ENCODE measurements at regions not wholly inside any gene's neighbourhood (a gene's known extent, or its start where the extent isn't known, plus 50 kb on each side); places are given as distances from the start of the nearest gene placed in this dataset.

DNA sequence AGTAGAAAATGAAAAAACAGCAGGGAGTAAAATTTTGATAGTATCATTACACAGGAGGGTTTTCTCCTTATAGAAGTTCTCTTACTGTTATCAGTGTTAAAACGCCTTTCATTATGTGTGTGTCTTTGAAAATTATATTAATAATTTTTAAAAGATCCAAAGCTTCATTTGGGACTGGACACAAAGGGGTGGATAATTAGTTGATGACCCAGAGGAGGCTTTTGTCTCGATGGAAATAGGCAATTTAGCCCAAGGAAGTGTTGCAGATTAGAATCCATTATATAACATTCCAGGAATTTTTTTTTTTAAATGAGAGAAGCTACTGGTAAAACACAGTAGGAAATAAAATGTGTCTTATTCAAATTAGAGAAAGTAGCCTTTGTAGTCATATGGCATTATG lies 1339.3 kb downstream of the FSTL5 start:
- Histone ChIP-seq H3K36me3 (ENCODE audit: control insufficient read depth in 1 of 2, insufficient read depth in 2 of 2, low read length in 2 of 2) (no peaks in the 10 kb centered on the region), H3K9me3 (ENCODE audit: control insufficient read depth in 1 of 2, insufficient read depth in 1 of 2, low read depth in 1 of 2, low read length in 2 of 2) (no peaks in the 10 kb centered on the region), H3K4me1 (ENCODE audit: control insufficient read depth in 1 of 2, insufficient read depth in 2 of 2, low read length in 2 of 2) (no peaks in the 10 kb centered on the region), H3K79me2 (ENCODE audit: insufficient read depth, low read length) (no peaks in the 10 kb centered on the region), H3K27me3 (ENCODE audit: insufficient read depth, low read length) (no peaks in the 10 kb centered on the region), H3K4me2 (ENCODE audit: low read length) (no peak overlapping the region), H4K20me1 (ENCODE audit: insufficient read depth) (no peaks in the 10 kb centered on the region), H3K27ac (ENCODE audit: low read depth, low read length) (no peak overlapping the region), H3K9ac (ENCODE audit: low read length) (no peak overlapping the region), H3K4me3 (replicated peaks in 1 of 2; ENCODE audit: low read depth in 1 of 2, low read length in 2 of 2) (no peak overlapping the region), H3K9me2 (ENCODE audit: insufficient read depth) (no peaks in the 10 kb centered on the region), H2AFZ (ENCODE audit: low read depth, low read length, poor library complexity, severe bottlenecking) (no peak overlapping the region)
- intact Hi-C loops (cut with micrococcal nuclease) = no loop called here
- BruUV-seq (replicated peaks) = no TSS peak
- DNase-seq (ENCODE audit: low read depth, low spot score) = no peak
- TF ChIP-seq EZH2phosphoT487 (IDR thresholded peaks at IDR 0.05; ENCODE audit: borderline replicate concordance) (no peak), SP1 (IDR thresholded peaks at IDR 0.05; ENCODE audit: low read depth) (no peak), POLR2A (IDR thresholded peaks at IDR 0.05; ENCODE audit: borderline replicate concordance, extremely low read depth, insufficient read depth, insufficient read length) (no peak), TCF7L2 (IDR thresholded peaks at IDR 0.05; ENCODE audit: borderline replicate concordance, extremely low read depth, insufficient read depth, insufficient read length) (no peak), EGR1 (IDR thresholded peaks at IDR 0.05; ENCODE audit: low read depth) (no peak), ZNF274 (IDR thresholded peaks at IDR 0.05; ENCODE audit: low read depth, low read length) (no peak), YY1 (IDR thresholded peaks at IDR 0.05; ENCODE audit: extremely low read depth, insufficient replicate concordance, low read depth, low read length) (no peak), FOSL1 (IDR thresholded peaks at IDR 0.05; ENCODE audit: low read depth) (no peak), RAD21 (IDR thresholded peaks at IDR 0.05; ENCODE audit: low read depth) (no peak), CBX3 (IDR thresholded peaks at IDR 0.05; ENCODE audit: low read depth) (no peak), ZFX (IDR thresholded peaks at IDR 0.05) (no peak), SIN3A (IDR thresholded peaks at IDR 0.05; ENCODE audit: low read depth) (no peak), POLR2AphosphoS5 (IDR thresholded peaks at IDR 0.05; ENCODE audit: low read depth, low read length) (no peak), SRF (IDR thresholded peaks at IDR 0.05; ENCODE audit: low read depth) (no peak), EZH2 (IDR thresholded peaks at IDR 0.05) (no peak)
- TF ChIP-seq, protein P1, sequence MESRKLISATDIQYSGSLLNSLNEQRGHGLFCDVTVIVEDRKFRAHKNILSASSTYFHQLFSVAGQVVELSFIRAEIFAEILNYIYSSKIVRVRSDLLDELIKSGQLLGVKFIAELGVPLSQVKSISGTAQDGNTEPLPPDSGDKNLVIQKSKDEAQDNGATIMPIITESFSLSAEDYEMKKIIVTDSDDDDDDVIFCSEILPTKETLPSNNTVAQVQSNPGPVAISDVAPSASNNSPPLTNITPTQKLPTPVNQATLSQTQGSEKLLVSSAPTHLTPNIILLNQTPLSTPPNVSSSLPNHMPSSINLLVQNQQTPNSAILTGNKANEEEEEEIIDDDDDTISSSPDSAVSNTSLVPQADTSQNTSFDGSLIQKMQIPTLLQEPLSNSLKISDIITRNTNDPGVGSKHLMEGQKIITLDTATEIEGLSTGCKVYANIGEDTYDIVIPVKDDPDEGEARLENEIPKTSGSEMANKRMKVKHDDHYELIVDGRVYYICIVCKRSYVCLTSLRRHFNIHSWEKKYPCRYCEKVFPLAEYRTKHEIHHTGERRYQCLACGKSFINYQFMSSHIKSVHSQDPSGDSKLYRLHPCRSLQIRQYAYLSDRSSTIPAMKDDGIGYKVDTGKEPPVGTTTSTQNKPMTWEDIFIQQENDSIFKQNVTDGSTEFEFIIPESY (IDR thresholded peaks at IDR 0.05; ENCODE audit: extremely low read depth, insufficient replicate concordance, low read length) = no peak
- TF ChIP-seq, protein P2, sequence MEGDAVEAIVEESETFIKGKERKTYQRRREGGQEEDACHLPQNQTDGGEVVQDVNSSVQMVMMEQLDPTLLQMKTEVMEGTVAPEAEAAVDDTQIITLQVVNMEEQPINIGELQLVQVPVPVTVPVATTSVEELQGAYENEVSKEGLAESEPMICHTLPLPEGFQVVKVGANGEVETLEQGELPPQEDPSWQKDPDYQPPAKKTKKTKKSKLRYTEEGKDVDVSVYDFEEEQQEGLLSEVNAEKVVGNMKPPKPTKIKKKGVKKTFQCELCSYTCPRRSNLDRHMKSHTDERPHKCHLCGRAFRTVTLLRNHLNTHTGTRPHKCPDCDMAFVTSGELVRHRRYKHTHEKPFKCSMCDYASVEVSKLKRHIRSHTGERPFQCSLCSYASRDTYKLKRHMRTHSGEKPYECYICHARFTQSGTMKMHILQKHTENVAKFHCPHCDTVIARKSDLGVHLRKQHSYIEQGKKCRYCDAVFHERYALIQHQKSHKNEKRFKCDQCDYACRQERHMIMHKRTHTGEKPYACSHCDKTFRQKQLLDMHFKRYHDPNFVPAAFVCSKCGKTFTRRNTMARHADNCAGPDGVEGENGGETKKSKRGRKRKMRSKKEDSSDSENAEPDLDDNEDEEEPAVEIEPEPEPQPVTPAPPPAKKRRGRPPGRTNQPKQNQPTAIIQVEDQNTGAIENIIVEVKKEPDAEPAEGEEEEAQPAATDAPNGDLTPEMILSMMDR (IDR thresholded peaks at IDR 0.05 in 2 of 3, conservative IDR thresholded peaks at IDR 0.05 in 1 of 3; ENCODE audit: borderline replicate concordance in 1 of 3, insufficient read depth in 1 of 3, low read depth in 2 of 3, low read length in 2 of 3) = no peak
- TF ChIP-seq, protein P3, sequence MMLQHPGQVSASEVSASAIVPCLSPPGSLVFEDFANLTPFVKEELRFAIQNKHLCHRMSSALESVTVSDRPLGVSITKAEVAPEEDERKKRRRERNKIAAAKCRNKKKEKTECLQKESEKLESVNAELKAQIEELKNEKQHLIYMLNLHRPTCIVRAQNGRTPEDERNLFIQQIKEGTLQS (IDR thresholded peaks at IDR 0.05) = no peak
- TF ChIP-seq, protein P4, sequence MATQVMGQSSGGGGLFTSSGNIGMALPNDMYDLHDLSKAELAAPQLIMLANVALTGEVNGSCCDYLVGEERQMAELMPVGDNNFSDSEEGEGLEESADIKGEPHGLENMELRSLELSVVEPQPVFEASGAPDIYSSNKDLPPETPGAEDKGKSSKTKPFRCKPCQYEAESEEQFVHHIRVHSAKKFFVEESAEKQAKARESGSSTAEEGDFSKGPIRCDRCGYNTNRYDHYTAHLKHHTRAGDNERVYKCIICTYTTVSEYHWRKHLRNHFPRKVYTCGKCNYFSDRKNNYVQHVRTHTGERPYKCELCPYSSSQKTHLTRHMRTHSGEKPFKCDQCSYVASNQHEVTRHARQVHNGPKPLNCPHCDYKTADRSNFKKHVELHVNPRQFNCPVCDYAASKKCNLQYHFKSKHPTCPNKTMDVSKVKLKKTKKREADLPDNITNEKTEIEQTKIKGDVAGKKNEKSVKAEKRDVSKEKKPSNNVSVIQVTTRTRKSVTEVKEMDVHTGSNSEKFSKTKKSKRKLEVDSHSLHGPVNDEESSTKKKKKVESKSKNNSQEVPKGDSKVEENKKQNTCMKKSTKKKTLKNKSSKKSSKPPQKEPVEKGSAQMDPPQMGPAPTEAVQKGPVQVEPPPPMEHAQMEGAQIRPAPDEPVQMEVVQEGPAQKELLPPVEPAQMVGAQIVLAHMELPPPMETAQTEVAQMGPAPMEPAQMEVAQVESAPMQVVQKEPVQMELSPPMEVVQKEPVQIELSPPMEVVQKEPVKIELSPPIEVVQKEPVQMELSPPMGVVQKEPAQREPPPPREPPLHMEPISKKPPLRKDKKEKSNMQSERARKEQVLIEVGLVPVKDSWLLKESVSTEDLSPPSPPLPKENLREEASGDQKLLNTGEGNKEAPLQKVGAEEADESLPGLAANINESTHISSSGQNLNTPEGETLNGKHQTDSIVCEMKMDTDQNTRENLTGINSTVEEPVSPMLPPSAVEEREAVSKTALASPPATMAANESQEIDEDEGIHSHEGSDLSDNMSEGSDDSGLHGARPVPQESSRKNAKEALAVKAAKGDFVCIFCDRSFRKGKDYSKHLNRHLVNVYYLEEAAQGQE (IDR thresholded peaks at IDR 0.05; ENCODE audit: low read depth) = no peak
- no peak for ATAC-seq
- POLR2A ChIA-PET = no interaction called here
- RAD21 ChIA-PET (ENCODE audit: low non-redundant PET in 1 of 2, low total read pairs in 2 of 2, uncharacterized antibody in 2 of 2, unreplicated experiment in 2 of 2) = no interaction called here
- CTCF ChIA-PET = no interaction called here

Data from HCT116 (cell line).